ENCODE measurements at regions not wholly inside any gene's neighbourhood (a gene's known extent, or its start where the extent isn't known, plus 50 kb on each side); places are given as distances from the start of the nearest gene placed in this dataset.

DNA sequence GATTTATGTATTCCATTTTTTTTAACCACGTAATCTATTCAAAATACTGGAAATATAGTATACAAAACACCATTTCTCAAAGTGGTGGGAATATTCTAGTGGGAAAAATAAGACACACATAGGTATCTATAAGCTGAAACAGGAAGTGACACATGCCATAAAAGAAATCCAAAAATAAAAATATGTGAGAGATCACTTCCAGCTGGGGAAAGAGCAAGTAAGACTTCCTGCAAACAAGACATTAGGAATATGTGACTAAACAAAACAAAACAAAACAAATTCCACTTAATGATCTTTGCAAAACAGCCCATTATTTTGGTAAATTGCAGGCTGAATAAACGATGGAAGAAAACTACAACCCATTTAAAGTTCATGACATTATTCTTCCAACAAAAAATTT is 107.3 kb upstream of the CEP126 start:
- Histone ChIP-seq H3K18ac (ENCODE audit: low read depth, low read length) (no peak overlapping the region), H2BK20ac (ENCODE audit: low read depth, low read length) (no peak overlapping the region), H3K4ac (ENCODE audit: low read depth, low read length) (no peak overlapping the region), H3K4me2 (ENCODE audit: low read depth, low read length) (no peak overlapping the region), H3K23ac (ENCODE audit: low read depth, low read length) (no peak overlapping the region), H2BK15ac (ENCODE audit: low read depth, low read length) (no peak overlapping the region), H2AK9ac (replicated peaks; ENCODE audit: low read depth, low read length, poor library complexity) (no peak overlapping the region), H3K27me3 (ENCODE audit: control insufficient read depth, insufficient read depth, low read length) (no peaks in the 10 kb centered on the region), H3K9me3 (ENCODE audit: control insufficient read depth, insufficient read depth, low read length) (no peaks in the 10 kb centered on the region), H3K27ac (ENCODE audit: insufficient read depth, low read length) (no peak overlapping the region), H4K91ac (ENCODE audit: insufficient read depth, low read depth, low read length) (no peak overlapping the region), H4K5ac (ENCODE audit: low read depth, low read length) (no peak overlapping the region), H3K36me3 (ENCODE audit: control insufficient read depth, insufficient read depth, low read length) (no peaks in the 10 kb centered on the region), H3K56ac (ENCODE audit: extremely low read depth, insufficient read depth, low read length) (no peak overlapping the region), H2AK5ac (ENCODE audit: low read depth, low read length) (no peak overlapping the region), H3K9me1 (ENCODE audit: insufficient read depth, low read length) (peaks cover 2% of the 10 kb centered on the region; the same call in 1 of the 2 replicates), H3K79me1 (ENCODE audit: low read depth in 1 of 2, low read length in 2 of 2) (no peaks in the 10 kb centered on the region), H2BK120ac (ENCODE audit: low read depth, low read length) (no peak overlapping the region), H4K20me1 (ENCODE audit: insufficient read depth, low read length) (no peaks in the 10 kb centered on the region), H3K14ac (replicated peaks; ENCODE audit: low read depth, low read length) (no peak overlapping the region), H4K8ac (ENCODE audit: low read depth in 2 of 2, low read length in 2 of 2) (peak overlapping the region in 1 of 2 experiments; percentile 47; a peak in 1 of 4 replicates), H2AFZ (replicated peaks; ENCODE audit: low read length, poor library complexity) (no peak overlapping the region), H2BK5ac (ENCODE audit: low read depth, low read length, poor library complexity, severe bottlenecking) (no peak overlapping the region), H3K9ac (ENCODE audit: low read depth, low read length) (no peak overlapping the region), H3K4me3 (ENCODE audit: insufficient read depth, low read depth, low read length) (no peak overlapping the region), H3K4me1 (ENCODE audit: control insufficient read depth, insufficient read depth, low read length) (peaks cover 3% of the 10 kb centered on the region)
- no peak for ATAC-seq (ENCODE audit: low read depth)
- intact Hi-C loops (cut with micrococcal nuclease): no loop called here
- BruUV-seq (replicated peaks): no TSS peak
- CTCF ChIA-PET: interaction anchor here (0.7 kb wide), 2 partner anchors 9 to 53 kb away, joined by 3 read pairs; no protein-coding TSS in a partner anchor
- no CpG with 5 or more reads among the region's 2 CpGs for WGBS, 2 experiments (ENCODE audit: extremely low coverage in 2 of 2, insufficient read length in 1 of 2)
- POLR2A ChIA-PET (ENCODE audit: unreplicated experiment): no interaction called here
- no peak for DNase-seq
- no peak for TF ChIP-seq FOS (IDR thresholded peaks at IDR 0.05; ENCODE audit: low read depth, low read length)
- TF ChIP-seq RCOR1 (IDR thresholded peaks at IDR 0.05; ENCODE audit: insufficient replicate concordance, low read length): no peak
- dilution Hi-C loops (cut with HindIII; ENCODE audit: low sequenced_read_pairs, unreplicated experiment): no loop called here
- in situ Hi-C loops (cut with MboI; ENCODE audit: low sequenced_read_pairs): no loop called here

Measured in IMR-90 (cell line).